H9 (cell line): ENCODE measurements at regions not wholly inside any gene's neighbourhood (a gene's known extent, or its start where the extent isn't known, plus 50 kb on each side); places are given as distances from the start of the nearest gene placed in this dataset.

Experiments
- DNase-seq: peaks from one replicate; pipeline ENCODE4 v3.0.0-alpha.2; 2017
- H2AFZ ChIP-seq: one replicate; pipeline ENCODE4 v1.6.1; 2013; ENCODE audit warnings: mild to moderate bottlenecking, low read length, control low read depth, moderate library complexity
- H2AK5ac ChIP-seq: 2 replicates; pipeline ENCODE4 v1.6.1; 2013; ENCODE audit warnings: low read length, control low read depth, mixed read lengths; ENCODE audit not compliant: insufficient read length
- H2BK120ac ChIP-seq: one replicate; pipeline ENCODE4 v1.6.1; 2013; ENCODE audit warnings: low read depth, mild to moderate bottlenecking, low read length, control low read depth, inconsistent platforms; ENCODE audit not compliant: poor library complexity, severe bottlenecking
- H2BK12ac ChIP-seq: 2 replicates; pipeline ENCODE4 v1.6.1; 2013; ENCODE audit warnings: low read length, control low read depth, mixed read lengths, low read depth; ENCODE audit not compliant: insufficient read length
- H2BK15ac ChIP-seq: 2 replicates; pipeline ENCODE4 v1.6.1; 2013; ENCODE audit warnings: low read depth, low read length, control low read depth
- H2BK20ac ChIP-seq: one replicate; pipeline ENCODE4 v1.6.1; 2013; ENCODE audit warnings: low read depth, mild to moderate bottlenecking, low read length, control low read depth, inconsistent platforms; ENCODE audit not compliant: poor library complexity, severe bottlenecking
- H2BK5ac ChIP-seq: 2 replicates; pipeline ENCODE4 v1.6.1; 2013; ENCODE audit warnings: low read length, control low read depth, mixed read lengths; ENCODE audit not compliant: insufficient read length
- H3K14ac ChIP-seq: 2 replicates; pipeline ENCODE4 v1.6.1; 2013; ENCODE audit warnings: low read length, control low read depth; ENCODE audit not compliant: insufficient read depth
- H3K18ac ChIP-seq: 2 replicates; pipeline ENCODE4 v1.6.1; 2013; ENCODE audit warnings: low read depth, mild to moderate bottlenecking, mixed read lengths, low read length, control low read depth; ENCODE audit not compliant: insufficient read length
- H3K23ac ChIP-seq: 2 replicates; pipeline ENCODE4 v1.6.1; 2013; ENCODE audit warnings: low read length, control low read depth, mixed read lengths, low read depth; ENCODE audit not compliant: insufficient read length
- H3K23me2 ChIP-seq: 2 replicates; pipeline ENCODE4 v1.6.1; 2013; ENCODE audit warnings: low read depth, mild to moderate bottlenecking, mixed read lengths, low read length, control low read depth; ENCODE audit not compliant: insufficient read length, poor library complexity, severe bottlenecking
- H3K27ac ChIP-seq: 2 replicates; pipeline ENCODE4 v1.5.1; 2013; ENCODE audit warnings: low read length, control low read depth, mixed read lengths, low read depth; ENCODE audit not compliant: insufficient read length
- H3K27me3 ChIP-seq: 2 replicates; pipeline ENCODE4 v1.6.1; 2013; ENCODE audit warnings: low read length, control low read depth, inconsistent platforms; ENCODE audit not compliant: insufficient read depth
- H3K4ac ChIP-seq: 2 replicates; pipeline ENCODE4 v1.6.1; 2013; ENCODE audit warnings: low read depth, mild to moderate bottlenecking, control low read depth, inconsistent platforms, low read length, moderate library complexity
- H3K4me1 ChIP-seq: 2 replicates; pipeline ENCODE4 v1.6.1; 2013; ENCODE audit warnings: low read length, control low read depth, inconsistent platforms; ENCODE audit not compliant: insufficient read depth
- H3K4me2 ChIP-seq: 2 replicates; pipeline ENCODE4 v1.6.1; 2013; ENCODE audit warnings: low read length, control low read depth, mixed read lengths; ENCODE audit not compliant: insufficient read length, insufficient read depth
- H3K56ac ChIP-seq: 2 replicates; pipeline ENCODE4 v1.6.1; 2013; ENCODE audit warnings: low read depth, mild to moderate bottlenecking, mixed read lengths, low read length, control low read depth; ENCODE audit not compliant: insufficient read length
- H3K79me1 ChIP-seq: 2 replicates; pipeline ENCODE4 v1.6.1; 2013; ENCODE audit warnings: low read depth, mild to moderate bottlenecking, moderate library complexity, low read length, control low read depth, inconsistent platforms; ENCODE audit not compliant: insufficient read depth, poor library complexity, severe bottlenecking
- H3K79me2 ChIP-seq: 2 replicates; pipeline ENCODE4 v1.6.1; 2013; ENCODE audit warnings: low read length, control low read depth, inconsistent platforms; ENCODE audit not compliant: insufficient read depth
- H3K9ac ChIP-seq: 2 replicates; pipeline ENCODE4 v1.6.1; 2013; ENCODE audit warnings: low read length, control low read depth, mixed read lengths; ENCODE audit not compliant: insufficient read length; ENCODE audit errors: extremely low read depth
- H3K9me3 ChIP-seq: one replicate; pipeline ENCODE4 v1.6.1; 2013; ENCODE audit warnings: low read depth, low read length, inconsistent platforms; ENCODE audit not compliant: control insufficient read depth
- H3T11ph ChIP-seq: one replicate; pipeline ENCODE4 v1.6.1; 2013; ENCODE audit warnings: mild to moderate bottlenecking, low read length, control low read depth, inconsistent platforms
- H4K20me1 ChIP-seq: one replicate; pipeline ENCODE4 v1.6.1; 2013; ENCODE audit not compliant: control insufficient read depth, insufficient read length, insufficient read depth
- H4K5ac ChIP-seq: 2 replicates; pipeline ENCODE4 v1.6.1; 2013; ENCODE audit warnings: low read depth, mild to moderate bottlenecking, mixed read lengths, low read length, control low read depth; ENCODE audit not compliant: insufficient read length
- H4K8ac ChIP-seq: replicated peaks from 2 replicates; pipeline ENCODE4 v1.6.1; 2013; ENCODE audit warnings: low read length, control low read depth, mixed read lengths, low read depth; ENCODE audit not compliant: insufficient read length
- H4K91ac ChIP-seq: 2 replicates; pipeline ENCODE4 v1.6.1; 2013; ENCODE audit warnings: low read depth, mild to moderate bottlenecking, moderate library complexity, mixed read lengths, low read length, control low read depth; ENCODE audit not compliant: insufficient read length
- H3K27ac Mint-ChIP-seq, 3 experiments: 2 replicates in 2 of 3; 3 replicates in 1 of 3; pipeline ENCODE4 v1.8.0; 2020 to 2021; ENCODE audit warnings: mixed read lengths in 3 of 3, mild to moderate bottlenecking in 1 of 3, moderate library complexity in 1 of 3
- H3K27me3 Mint-ChIP-seq: 2 replicates; pipeline ENCODE4 v1.8.0; 2021; ENCODE audit warnings: low read depth, mild to moderate bottlenecking, moderate library complexity, mixed read lengths
- H3K36me3 Mint-ChIP-seq, 3 experiments: 2 replicates in 2 of 3; 3 replicates in 1 of 3; pipeline ENCODE4 v1.8.0; 2020 to 2021; ENCODE audit warnings: low read depth in 3 of 3, mixed read lengths in 3 of 3; ENCODE audit not compliant: insufficient read depth in 1 of 3
- H3K4me1 Mint-ChIP-seq, 2 experiments: 2 replicates each; pipeline ENCODE4 v1.8.0; 2020; ENCODE audit warnings: mixed read lengths in 2 of 2
- H3K4me3 Mint-ChIP-seq, 2 experiments: 2 replicates in 1 of 2; 3 replicates in 1 of 2; pipeline ENCODE4 v1.8.0; 2020 to 2021; ENCODE audit warnings: mild to moderate bottlenecking in 2 of 2, mixed read lengths in 2 of 2, moderate library complexity in 1 of 2
- H3K9me3 Mint-ChIP-seq, 2 experiments: 2 replicates in 1 of 2; 3 replicates in 1 of 2; pipeline ENCODE4 v1.8.0; 2020; ENCODE audit warnings: mild to moderate bottlenecking in 2 of 2, mixed read lengths in 2 of 2, moderate library complexity in 1 of 2
- WGBS: extraction: QIAGEN DNeasy Blood & Tissue Kit; methylation state at CpG from one replicate; pipeline ENCODE4 v1.1.7; 2013; ENCODE audit warnings: missing lambda C conversion rate, low lambda C conversion rate, mixed read lengths; ENCODE audit not compliant: insufficient read length; ENCODE audit errors: extremely low coverage; 5-methylcytosine and 5-hydroxymethylcytosine counted together
- TF ChIP-seq, protein P1 (sequence below): fragments of 200-600 bp; sonication (generic); conservative IDR thresholded peaks from 3 replicates; pipeline ENCODE4 v1.8.0; 2021; ENCODE audit warnings: antibody characterized with exemption, mild to moderate bottlenecking

DNA sequence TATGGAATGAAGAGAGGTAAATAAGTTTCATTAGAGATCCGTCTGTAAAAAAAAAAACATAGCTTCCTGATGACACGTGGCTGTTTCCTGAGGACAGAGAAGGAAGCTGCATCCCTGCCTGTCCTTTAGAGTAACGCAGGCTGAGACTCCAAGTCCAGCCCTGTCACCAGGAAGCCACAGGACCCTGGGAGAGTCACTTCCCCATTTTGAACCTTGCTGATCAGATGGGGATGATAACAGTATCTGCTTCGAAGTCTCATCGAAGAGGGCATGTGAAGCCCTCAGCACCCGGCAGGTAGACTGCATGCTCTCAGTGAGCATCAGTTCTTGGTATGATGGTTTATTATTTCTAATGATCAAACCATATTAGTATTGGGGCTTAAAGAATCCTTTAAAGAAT is 139.1 kb upstream of the KCNG1 start:
- no peak overlapping the region for H2BK15ac ChIP-seq
- H3K18ac ChIP-seq = no peak overlapping the region
- Mint-ChIP-seq H3K27me3 (peaks cover 30% of the 10 kb centered on the region), H3K4me3 (no peak overlapping the region), H3K9me3 (no peaks in the 10 kb centered on the region), H3K36me3 (no peaks in the 10 kb centered on the region), H3K4me1 (peaks cover 0 to 2% of the 10 kb centered on the region in 2 experiments; a peak in 1 of 4 replicates), H3K27ac (no peak overlapping the region)
- no peaks in the 10 kb centered on the region for H3K79me1 ChIP-seq
- no peak overlapping the region for H2AK5ac ChIP-seq
- H4K20me1 ChIP-seq = no peaks in the 10 kb centered on the region
- H3K9ac ChIP-seq = no peak overlapping the region
- no peak overlapping the region for H3K27ac ChIP-seq
- H3K79me2 ChIP-seq = no peaks in the 10 kb centered on the region
- no peaks in the 10 kb centered on the region for H3K23me2 ChIP-seq
- H3K27me3 ChIP-seq = no peaks in the 10 kb centered on the region
- no peaks in the 10 kb centered on the region for H3K4me1 ChIP-seq
- H2BK20ac ChIP-seq = no peak overlapping the region
- H3K9me3 ChIP-seq = no peaks in the 10 kb centered on the region
- no peak overlapping the region for H3T11ph ChIP-seq
- H4K5ac ChIP-seq = no peak overlapping the region
- no peak overlapping the region for H2BK12ac ChIP-seq
- no CpG with 5 or more reads among the region's 6 CpGs for WGBS
- H3K56ac ChIP-seq = no peak overlapping the region
- H3K4ac ChIP-seq = no peak overlapping the region
- no peak overlapping the region for H3K14ac ChIP-seq
- DNase-seq = no peak
- H2AFZ ChIP-seq = no peak overlapping the region
- no peak overlapping the region for H3K4me2 ChIP-seq
- H2BK120ac ChIP-seq = peak overlapping the region; percentile 16
- TF ChIP-seq, protein P1, sequence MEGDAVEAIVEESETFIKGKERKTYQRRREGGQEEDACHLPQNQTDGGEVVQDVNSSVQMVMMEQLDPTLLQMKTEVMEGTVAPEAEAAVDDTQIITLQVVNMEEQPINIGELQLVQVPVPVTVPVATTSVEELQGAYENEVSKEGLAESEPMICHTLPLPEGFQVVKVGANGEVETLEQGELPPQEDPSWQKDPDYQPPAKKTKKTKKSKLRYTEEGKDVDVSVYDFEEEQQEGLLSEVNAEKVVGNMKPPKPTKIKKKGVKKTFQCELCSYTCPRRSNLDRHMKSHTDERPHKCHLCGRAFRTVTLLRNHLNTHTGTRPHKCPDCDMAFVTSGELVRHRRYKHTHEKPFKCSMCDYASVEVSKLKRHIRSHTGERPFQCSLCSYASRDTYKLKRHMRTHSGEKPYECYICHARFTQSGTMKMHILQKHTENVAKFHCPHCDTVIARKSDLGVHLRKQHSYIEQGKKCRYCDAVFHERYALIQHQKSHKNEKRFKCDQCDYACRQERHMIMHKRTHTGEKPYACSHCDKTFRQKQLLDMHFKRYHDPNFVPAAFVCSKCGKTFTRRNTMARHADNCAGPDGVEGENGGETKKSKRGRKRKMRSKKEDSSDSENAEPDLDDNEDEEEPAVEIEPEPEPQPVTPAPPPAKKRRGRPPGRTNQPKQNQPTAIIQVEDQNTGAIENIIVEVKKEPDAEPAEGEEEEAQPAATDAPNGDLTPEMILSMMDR = no peak
- H4K8ac ChIP-seq = no peak overlapping the region
- no peak overlapping the region for H4K91ac ChIP-seq
- H3K23ac ChIP-seq = no peak overlapping the region
- H2BK5ac ChIP-seq = no peak overlapping the region
